Epithelial cell of proximal tubule (primary cell): ENCODE measurements at regions not wholly inside any gene's neighbourhood (a gene's known extent, or its start where the extent isn't known, plus 50 kb on each side); places are given as distances from the start of the nearest gene placed in this dataset.

Experiments used
- DNase-seq: peaks from one replicate; pipeline ENCODE4 v3.0.0-alpha.2; 2011; ENCODE audit warnings: low read depth
- H3K4me3 ChIP-seq: 2 replicates; pipeline ENCODE4 v1.5.1; 2011; ENCODE audit warnings: low read depth, mild to moderate bottlenecking, low read length
- TF ChIP-seq, protein P1 (sequence below): conservative IDR thresholded peaks from 2 replicates; pipeline ENCODE4 v1.5.1; 2012; ENCODE audit warnings: low read depth, mild to moderate bottlenecking, low read length

GRCh38 chr17:70407506-70407905 lies 238.2 kb downstream of the KCNJ2 start:
- DNase-seq: no peak
- no peak overlapping the region for H3K4me3 ChIP-seq

DNA sequence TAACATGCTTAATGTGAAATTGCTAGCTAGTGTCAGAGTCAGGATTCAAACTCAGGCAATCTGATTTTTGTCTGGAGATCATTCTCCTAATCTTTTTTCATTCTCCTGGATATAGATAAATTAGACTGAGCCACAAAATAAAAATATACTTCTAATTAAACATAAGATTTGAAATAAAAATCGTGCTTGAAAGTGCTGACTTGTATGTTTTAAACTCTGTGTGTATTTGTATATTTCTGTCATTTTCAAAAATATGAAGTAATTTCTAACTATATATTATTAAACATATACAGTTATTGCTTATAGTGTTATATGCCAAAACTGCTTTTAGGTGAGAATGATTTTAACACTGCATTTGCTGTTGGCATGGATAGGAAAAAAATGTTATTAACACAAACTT lies 239.4 kb downstream of the KCNJ2 start:
- no peak overlapping the region for H3K4me3 ChIP-seq
- TF ChIP-seq, protein P1, sequence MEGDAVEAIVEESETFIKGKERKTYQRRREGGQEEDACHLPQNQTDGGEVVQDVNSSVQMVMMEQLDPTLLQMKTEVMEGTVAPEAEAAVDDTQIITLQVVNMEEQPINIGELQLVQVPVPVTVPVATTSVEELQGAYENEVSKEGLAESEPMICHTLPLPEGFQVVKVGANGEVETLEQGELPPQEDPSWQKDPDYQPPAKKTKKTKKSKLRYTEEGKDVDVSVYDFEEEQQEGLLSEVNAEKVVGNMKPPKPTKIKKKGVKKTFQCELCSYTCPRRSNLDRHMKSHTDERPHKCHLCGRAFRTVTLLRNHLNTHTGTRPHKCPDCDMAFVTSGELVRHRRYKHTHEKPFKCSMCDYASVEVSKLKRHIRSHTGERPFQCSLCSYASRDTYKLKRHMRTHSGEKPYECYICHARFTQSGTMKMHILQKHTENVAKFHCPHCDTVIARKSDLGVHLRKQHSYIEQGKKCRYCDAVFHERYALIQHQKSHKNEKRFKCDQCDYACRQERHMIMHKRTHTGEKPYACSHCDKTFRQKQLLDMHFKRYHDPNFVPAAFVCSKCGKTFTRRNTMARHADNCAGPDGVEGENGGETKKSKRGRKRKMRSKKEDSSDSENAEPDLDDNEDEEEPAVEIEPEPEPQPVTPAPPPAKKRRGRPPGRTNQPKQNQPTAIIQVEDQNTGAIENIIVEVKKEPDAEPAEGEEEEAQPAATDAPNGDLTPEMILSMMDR: no peak
- no peak for DNase-seq

More at GRCh38 chr17:70407506-70407905, 238.2 kb downstream of the KCNJ2 start:
- TF ChIP-seq, protein P1: no peak

DNA sequence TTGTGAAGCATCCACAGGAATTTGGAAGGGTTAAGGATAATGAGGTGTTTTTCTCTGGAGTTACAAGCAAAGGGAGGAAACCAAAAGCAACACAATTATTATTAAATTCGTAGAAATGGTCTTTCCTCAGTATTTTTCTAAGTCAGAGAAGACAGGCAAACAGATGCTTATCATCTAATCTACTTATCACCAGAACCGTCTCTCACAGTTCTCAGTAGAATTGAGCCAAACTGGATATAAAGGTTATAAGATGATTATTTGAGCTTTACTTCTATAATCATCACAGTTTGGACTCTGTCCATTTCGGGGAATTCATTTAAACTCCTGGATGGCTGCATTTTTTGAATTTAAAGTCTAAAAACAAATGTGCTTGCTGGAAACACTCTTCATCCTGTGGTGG lies 245.0 kb downstream of the KCNJ2 start:
- TF ChIP-seq, protein P1: no peak
- no peak overlapping the region for H3K4me3 ChIP-seq
- no peak for DNase-seq

DNA sequence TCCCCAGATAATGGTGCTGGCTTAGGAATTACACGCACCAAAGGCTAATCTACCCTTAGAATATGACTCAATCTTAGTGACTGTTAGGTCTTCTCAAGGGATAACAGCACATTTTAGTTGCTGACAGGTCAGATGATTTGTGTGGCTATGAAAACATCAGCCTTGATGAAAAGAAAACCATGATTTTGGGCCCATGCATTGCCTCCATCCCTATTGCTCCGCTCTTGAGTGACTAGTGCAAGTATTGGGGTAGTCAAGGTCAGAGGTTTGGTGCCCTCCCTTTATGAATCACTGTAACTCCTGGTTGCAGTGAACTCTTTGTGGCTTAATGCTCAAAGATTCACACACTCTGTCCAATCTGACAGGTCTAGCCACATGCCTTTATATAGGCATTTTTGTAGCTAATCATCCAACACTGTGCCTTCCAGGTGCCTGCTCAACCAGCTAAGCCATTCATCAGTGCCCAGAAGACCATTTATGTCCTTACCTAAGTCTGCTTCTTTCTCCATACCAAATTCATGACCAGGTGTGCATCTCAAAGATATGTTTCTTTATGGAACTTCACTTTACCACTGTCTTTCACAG lies 251.6 kb downstream of the KCNJ2 start:
- TF ChIP-seq, protein P1: no peak
- DNase-seq: peak; percentile 4
- H3K4me3 ChIP-seq: no peak overlapping the region

- no peak overlapping the region for H3K4me3 ChIP-seq
- no peak for DNase-seq
Observed at GRCh38 chr17:70422862-70423261, 253.5 kb downstream of the KCNJ2 start.

DNA sequence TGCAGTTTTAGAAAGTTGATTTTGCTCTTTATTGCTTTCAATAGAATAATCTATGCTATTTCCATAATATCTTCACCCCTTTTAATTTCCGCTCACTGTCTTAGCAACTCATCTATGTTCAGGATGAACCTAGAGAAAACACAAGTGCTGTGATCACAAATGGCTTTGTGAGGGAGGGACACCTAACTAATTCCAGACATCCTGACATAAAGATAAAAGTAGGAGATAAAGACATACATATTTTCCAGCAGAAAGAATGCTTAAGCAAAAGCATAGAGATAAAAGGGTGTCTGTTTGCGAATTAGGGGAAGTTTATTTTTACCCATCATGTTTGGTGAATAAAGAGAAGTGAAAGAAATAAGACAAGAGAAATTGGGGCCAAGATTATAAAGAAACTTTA lies 254.2 kb downstream of the KCNJ2 start:
- DNase-seq: no peak
- TF ChIP-seq, protein P1: no peak
- H3K4me3 ChIP-seq: no peak overlapping the region

More at GRCh38 chr17:70422862-70423261, 253.5 kb downstream of the KCNJ2 start:
- TF ChIP-seq, protein P1: no peak

GRCh38 chr17:70426752-70427151 lies 257.4 kb downstream of the KCNJ2 start:
- no peak overlapping the region for H3K4me3 ChIP-seq
- TF ChIP-seq, protein P1: no peak
- DNase-seq: no peak
